HepG2 (cell line): ENCODE measurements at regions not wholly inside any gene's neighbourhood (a gene's known extent, or its start where the extent isn't known, plus 50 kb on each side); places are given as distances from the start of the nearest gene placed in this dataset.

Experiments used
- ATAC-seq: fragments of 200-7000 bp; cut with Tn5 transposase; 3 replicates; pipeline ENCODE4 v1.9.1; 2020; ENCODE audit warnings: mild to moderate bottlenecking, moderate library complexity
- BruUV-seq: library from RNA; stranded (reverse); fragments of 400-500 nt; replicated peaks from 2 replicates; lab custom pipeline; 2021; lab: Mats Ljungman, UMichigan
- CTCF ChIA-PET: fragments of 300-600 bp; formaldehyde crosslinking; extraction: SDS; loops from one replicate; lab custom pipeline; 2021; ENCODE audit warnings: low total read pairs, inconsistent platforms, low intra/inter-chr PET ratio; lab: Yijun Ruan, JAX
- POLR2A ChIA-PET: fragments of 350-600 bp; sonication (Branson Sonifier 250); formaldehyde crosslinking; loops from one replicate; lab custom pipeline; 2020; ENCODE audit warnings: antibody characterized with exemption, inconsistent platforms; lab: Yijun Ruan, JAX
- DNase-seq: peaks from one replicate; pipeline ENCODE4 v3.0.0-alpha.2; 2015; ENCODE audit warnings: low spot score
- FAIRE-seq: peaks from 3 replicates; lab custom pipeline; 2011; peaks lifted over from hg19 to GRCh38; lab: Jason Lieb, UNC
- H2AFZ ChIP-seq: one replicate; pipeline ENCODE4 v1.6.1; 2011; ENCODE audit warnings: low read length, inconsistent platforms
- H3K27ac ChIP-seq: fragments of 300-600 bp; 3 replicates; pipeline ENCODE4 v1.8.0; 2011; ENCODE audit warnings: mixed run types, mild to moderate bottlenecking, mixed read lengths, low read length, inconsistent platforms; ENCODE audit not compliant: insufficient read depth; ENCODE audit errors: extremely low read length
- H3K27me3 ChIP-seq, 2 experiments: fragments of 200-600 bp in 1 of 2; 2 replicates in 1 of 2; 3 replicates in 1 of 2; pipeline versions ENCODE4 v1.6.0 to v1.8.0; 2011; ENCODE audit warnings: low read length in 2 of 2, mild to moderate bottlenecking in 2 of 2, moderate library complexity in 2 of 2, inconsistent platforms in 1 of 2; ENCODE audit not compliant: insufficient read depth in 2 of 2, control insufficient read depth in 1 of 2
- H3K36me3 ChIP-seq, 2 experiments: fragments of 200-600 bp in 1 of 2; replicated peaks in 1 of 2; 2 replicates in 1 of 2; 3 replicates in 1 of 2; pipeline versions ENCODE4 v1.5.1 to v1.8.0; 2011; ENCODE audit warnings: low read length in 2 of 2, inconsistent platforms in 1 of 2; ENCODE audit not compliant: insufficient read depth in 2 of 2, control insufficient read depth in 1 of 2
- H3K4me1 ChIP-seq: 2 replicates; pipeline ENCODE4 v1.5.1; 2012; ENCODE audit warnings: low read length, inconsistent platforms; ENCODE audit not compliant: insufficient read depth
- H3K4me2 ChIP-seq: 2 replicates; pipeline ENCODE4 v1.6.0; 2011; ENCODE audit warnings: low read depth, low read length, inconsistent platforms
- H3K4me3 ChIP-seq, 3 experiments: fragments of 200-600 bp in 1 of 3; sonication (generic), shearing (Covaris generic) in 1 of 3; replicated peaks in 1 of 3; 2 replicates each; pipeline ENCODE4 v1.5.1; 2011 to 2016; ENCODE audit warnings: low read length in 3 of 3, inconsistent platforms in 2 of 3, low read depth in 2 of 3, mild to moderate bottlenecking in 2 of 3, control low read depth in 1 of 3, mixed read lengths in 1 of 3; ENCODE audit not compliant: insufficient read depth in 1 of 3
- H3K79me2 ChIP-seq: one replicate; pipeline ENCODE4 v1.6.1; 2011; ENCODE audit warnings: low read length, inconsistent platforms; ENCODE audit not compliant: insufficient read depth
- H3K9ac ChIP-seq: 2 replicates; pipeline ENCODE4 v1.6.0; 2011; ENCODE audit warnings: mild to moderate bottlenecking, low read depth, low read length, inconsistent platforms; ENCODE audit not compliant: insufficient read depth
- H3K9me3 ChIP-seq: 2 replicates; pipeline ENCODE4 v1.5.1; 2012; ENCODE audit warnings: mild to moderate bottlenecking, low read length
- H4K20me1 ChIP-seq: 2 replicates; pipeline ENCODE4 v1.6.0; 2011; ENCODE audit warnings: inconsistent platforms, mild to moderate bottlenecking, low read length, moderate library complexity; ENCODE audit not compliant: insufficient read depth
- DBP ChIP-seq: sonication (generic); formaldehyde crosslinking; IDR thresholded peaks from 2 replicates; pipeline ENCODE4 v1.4.0; 2020; ENCODE audit warnings: missing genetic modification reagents; ENCODE audit errors: not compliant biosample characterization
- GATA4 ChIP-seq: sonication (generic); IDR thresholded peaks from 2 replicates; pipeline ENCODE4 v1.6.1; 2016; ENCODE audit warnings: antibody characterized with exemption, low read depth, borderline replicate concordance
- HES4 ChIP-seq: sonication (generic); formaldehyde crosslinking; IDR thresholded peaks from 2 replicates; pipeline ENCODE4 v1.9.0; 2021; ENCODE audit warnings: mild to moderate bottlenecking, missing genetic modification reagents, borderline replicate concordance
- KDM6A ChIP-seq: IDR thresholded peaks from 2 replicates; pipeline ENCODE4 v1.6.1; 2016; ENCODE audit warnings: low read depth
- MXI1 ChIP-seq: IDR thresholded peaks from 3 replicates; pipeline ENCODE4 v1.6.1; 2012; ENCODE audit warnings: low read depth, low read length, inconsistent platforms, borderline replicate concordance
- RFX5 ChIP-seq: IDR thresholded peaks from 2 replicates; pipeline ENCODE4 v1.6.1; 2011; ENCODE audit warnings: low read depth, low read length, improper control_type of control experiment
- RFXANK ChIP-seq: IDR thresholded peaks from 2 replicates; pipeline ENCODE4 v1.6.1; 2016
- TBP ChIP-seq: sonication (generic); formaldehyde crosslinking; IDR thresholded peaks from 2 replicates; pipeline ENCODE4 v1.5.0; 2020; ENCODE audit warnings: missing genetic modification reagents
- ZC3H13 ChIP-seq: sonication (generic); formaldehyde crosslinking; IDR thresholded peaks from 2 replicates; pipeline ENCODE4 v1.8.1; 2023; ENCODE audit warnings: mild to moderate bottlenecking, missing genetic modification reagents, moderate library complexity
- ZNF160 ChIP-seq: sonication (generic); formaldehyde crosslinking; IDR thresholded peaks from 2 replicates; pipeline ENCODE4 v1.8.0; 2022; ENCODE audit warnings: mild to moderate bottlenecking, inconsistent platforms, missing genetic modification reagents
- ZNF280B ChIP-seq: sonication (generic); formaldehyde crosslinking; IDR thresholded peaks from 2 replicates; pipeline ENCODE4 v1.5.0; 2020; ENCODE audit warnings: missing genetic modification reagents, mild to moderate bottlenecking, borderline replicate concordance
- ZNF501 ChIP-seq: sonication (generic); formaldehyde crosslinking; IDR thresholded peaks from 2 replicates; pipeline ENCODE4 v1.5.1; 2020; ENCODE audit warnings: mild to moderate bottlenecking, moderate library complexity, missing genetic modification reagents
- ZNF7 ChIP-seq: IDR thresholded peaks from 2 replicates; pipeline ENCODE4 v1.6.1; 2016; ENCODE audit warnings: missing biosample characterization, missing genetic modification reagents
- ZNF879 ChIP-seq: sonication (generic); formaldehyde crosslinking; IDR thresholded peaks from 2 replicates; pipeline ENCODE4 v1.8.1; 2023; ENCODE audit warnings: missing genetic modification reagents
- WGBS: methylation state at CpG from one replicate; pipeline ENCODE4 v1.1.6; 2017; ENCODE audit warnings: low lambda C conversion rate; 5-methylcytosine and 5-hydroxymethylcytosine counted together
- in situ Hi-C: cut with HindIII; loops from 2 replicates; pipeline ENCODE4 v1.10.0; 2017; ENCODE audit warnings: low pct_unique_long_range_greater_than_20kb; ENCODE audit not compliant: extremely low pct_ligation_motif_present
- intact Hi-C: fragments of 100-400 bp; cut with micrococcal nuclease; formaldehyde crosslinking; loops from one replicate; pipeline ENCODE4 v1.10.0; 2022; ENCODE audit not compliant: unreplicated experiment
- TF ChIP-seq, protein P1 (sequence below): sonication (generic); formaldehyde crosslinking; IDR thresholded peaks from 2 replicates; pipeline ENCODE4 v1.4.0; 2020; ENCODE audit warnings: missing genetic modification reagents

- ChIA-PET CTCF (no interaction called here), POLR2A (no interaction called here)
- no peaks in the 10 kb centered on the region for H3K36me3 ChIP-seq
- H3K4me2 ChIP-seq, result no peak overlapping the region
- WGBS, result 22% methylated on average over 6 of the region's 6 CpGs
- no peak for DNase-seq
- no peaks in the 10 kb centered on the region for H3K79me2 ChIP-seq
- no peaks in the 10 kb centered on the region for H3K4me1 ChIP-seq
- BruUV-seq, result no TSS peak
- no peaks in the 10 kb centered on the region for H4K20me1 ChIP-seq
- H2AFZ ChIP-seq, result no peak overlapping the region
- TF ChIP-seq TBP (CRISPR knock-in tag), result no peak
- TF ChIP-seq RFXANK (CRISPR knock-in tag), result no peak
- no peak for TF ChIP-seq KDM6A (CRISPR knock-in tag)
- no peak for TF ChIP-seq ZNF879 (CRISPR knock-in tag)
- no peak for TF ChIP-seq ZNF7
- TF ChIP-seq ZNF280B, result no peak
- no peak for TF ChIP-seq HES4 (CRISPR knock-in tag)
- no peak for TF ChIP-seq RFX5
- TF ChIP-seq, protein P1, sequence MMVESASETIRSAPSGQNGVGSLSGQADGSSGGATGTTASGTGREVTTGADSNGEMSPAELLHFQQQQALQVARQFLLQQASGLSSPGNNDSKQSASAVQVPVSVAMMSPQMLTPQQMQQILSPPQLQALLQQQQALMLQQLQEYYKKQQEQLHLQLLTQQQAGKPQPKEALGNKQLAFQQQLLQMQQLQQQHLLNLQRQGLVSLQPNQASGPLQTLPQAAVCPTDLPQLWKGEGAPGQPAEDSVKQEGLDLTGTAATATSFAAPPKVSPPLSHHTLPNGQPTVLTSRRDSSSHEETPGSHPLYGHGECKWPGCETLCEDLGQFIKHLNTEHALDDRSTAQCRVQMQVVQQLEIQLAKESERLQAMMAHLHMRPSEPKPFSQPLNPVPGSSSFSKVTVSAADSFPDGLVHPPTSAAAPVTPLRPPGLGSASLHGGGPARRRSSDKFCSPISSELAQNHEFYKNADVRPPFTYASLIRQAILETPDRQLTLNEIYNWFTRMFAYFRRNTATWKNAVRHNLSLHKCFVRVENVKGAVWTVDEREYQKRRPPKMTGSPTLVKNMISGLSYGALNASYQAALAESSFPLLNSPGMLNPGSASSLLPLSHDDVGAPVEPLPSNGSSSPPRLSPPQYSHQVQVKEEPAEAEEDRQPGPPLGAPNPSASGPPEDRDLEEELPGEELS (CRISPR knock-in tag), result no peak
- no peak for TF ChIP-seq GATA4
- TF ChIP-seq ZC3H13 (CRISPR knock-in tag), result no peak
- TF ChIP-seq MXI1, result no peak
- TF ChIP-seq ZNF160 (CRISPR knock-in tag), result no peak
- TF ChIP-seq DBP (CRISPR knock-in tag), result no peak
- no peak for TF ChIP-seq ZNF501 (CRISPR knock-in tag)
- TF ChIP-seq, all 625 proteins: peak for 0
- no peak for ATAC-seq
- FAIRE-seq, result no peak
- no peak overlapping the region for H3K27ac ChIP-seq
- in situ Hi-C loops (no loop called here), intact Hi-C loops (no loop called here)
- H3K4me3 ChIP-seq, result no peak overlapping the region
- H3K9ac ChIP-seq, result no peak overlapping the region
- no peaks in the 10 kb centered on the region for H3K9me3 ChIP-seq
- H3K27me3 ChIP-seq, result peaks cover 2 to 19% of the 10 kb centered on the region in 2 experiments; a peak in 3 of 5 replicates
Observed at GRCh38 chr2:134011936-134012586, 241.8 kb upstream of the MGAT5 start.
